ENCODE measurements at regions not wholly inside any gene's neighbourhood (a gene's known extent, or its start where the extent isn't known, plus 50 kb on each side); places are given as distances from the start of the nearest gene placed in this dataset.

DNA sequence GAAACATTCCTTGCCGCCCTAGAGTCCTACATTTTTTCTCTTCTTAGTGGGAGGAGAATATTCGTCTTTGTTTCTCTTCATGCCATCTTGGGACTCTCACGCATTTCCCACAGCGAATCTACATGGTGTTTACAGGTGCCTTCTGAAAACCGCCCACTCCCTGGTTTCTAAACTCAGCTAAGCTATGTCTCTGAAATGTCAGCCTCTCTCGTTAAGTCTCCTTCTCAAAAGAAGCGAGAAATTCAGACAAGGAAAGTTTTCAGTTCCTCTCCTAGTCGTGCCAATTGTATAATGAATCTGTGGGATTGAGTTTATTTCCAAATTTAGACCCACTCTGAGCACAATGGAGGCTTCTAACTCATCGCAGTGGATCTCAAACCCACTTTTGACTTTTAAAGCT, 186.8 kb upstream of the NFIB start (continued):
- TF ChIP-seq, protein P1, sequence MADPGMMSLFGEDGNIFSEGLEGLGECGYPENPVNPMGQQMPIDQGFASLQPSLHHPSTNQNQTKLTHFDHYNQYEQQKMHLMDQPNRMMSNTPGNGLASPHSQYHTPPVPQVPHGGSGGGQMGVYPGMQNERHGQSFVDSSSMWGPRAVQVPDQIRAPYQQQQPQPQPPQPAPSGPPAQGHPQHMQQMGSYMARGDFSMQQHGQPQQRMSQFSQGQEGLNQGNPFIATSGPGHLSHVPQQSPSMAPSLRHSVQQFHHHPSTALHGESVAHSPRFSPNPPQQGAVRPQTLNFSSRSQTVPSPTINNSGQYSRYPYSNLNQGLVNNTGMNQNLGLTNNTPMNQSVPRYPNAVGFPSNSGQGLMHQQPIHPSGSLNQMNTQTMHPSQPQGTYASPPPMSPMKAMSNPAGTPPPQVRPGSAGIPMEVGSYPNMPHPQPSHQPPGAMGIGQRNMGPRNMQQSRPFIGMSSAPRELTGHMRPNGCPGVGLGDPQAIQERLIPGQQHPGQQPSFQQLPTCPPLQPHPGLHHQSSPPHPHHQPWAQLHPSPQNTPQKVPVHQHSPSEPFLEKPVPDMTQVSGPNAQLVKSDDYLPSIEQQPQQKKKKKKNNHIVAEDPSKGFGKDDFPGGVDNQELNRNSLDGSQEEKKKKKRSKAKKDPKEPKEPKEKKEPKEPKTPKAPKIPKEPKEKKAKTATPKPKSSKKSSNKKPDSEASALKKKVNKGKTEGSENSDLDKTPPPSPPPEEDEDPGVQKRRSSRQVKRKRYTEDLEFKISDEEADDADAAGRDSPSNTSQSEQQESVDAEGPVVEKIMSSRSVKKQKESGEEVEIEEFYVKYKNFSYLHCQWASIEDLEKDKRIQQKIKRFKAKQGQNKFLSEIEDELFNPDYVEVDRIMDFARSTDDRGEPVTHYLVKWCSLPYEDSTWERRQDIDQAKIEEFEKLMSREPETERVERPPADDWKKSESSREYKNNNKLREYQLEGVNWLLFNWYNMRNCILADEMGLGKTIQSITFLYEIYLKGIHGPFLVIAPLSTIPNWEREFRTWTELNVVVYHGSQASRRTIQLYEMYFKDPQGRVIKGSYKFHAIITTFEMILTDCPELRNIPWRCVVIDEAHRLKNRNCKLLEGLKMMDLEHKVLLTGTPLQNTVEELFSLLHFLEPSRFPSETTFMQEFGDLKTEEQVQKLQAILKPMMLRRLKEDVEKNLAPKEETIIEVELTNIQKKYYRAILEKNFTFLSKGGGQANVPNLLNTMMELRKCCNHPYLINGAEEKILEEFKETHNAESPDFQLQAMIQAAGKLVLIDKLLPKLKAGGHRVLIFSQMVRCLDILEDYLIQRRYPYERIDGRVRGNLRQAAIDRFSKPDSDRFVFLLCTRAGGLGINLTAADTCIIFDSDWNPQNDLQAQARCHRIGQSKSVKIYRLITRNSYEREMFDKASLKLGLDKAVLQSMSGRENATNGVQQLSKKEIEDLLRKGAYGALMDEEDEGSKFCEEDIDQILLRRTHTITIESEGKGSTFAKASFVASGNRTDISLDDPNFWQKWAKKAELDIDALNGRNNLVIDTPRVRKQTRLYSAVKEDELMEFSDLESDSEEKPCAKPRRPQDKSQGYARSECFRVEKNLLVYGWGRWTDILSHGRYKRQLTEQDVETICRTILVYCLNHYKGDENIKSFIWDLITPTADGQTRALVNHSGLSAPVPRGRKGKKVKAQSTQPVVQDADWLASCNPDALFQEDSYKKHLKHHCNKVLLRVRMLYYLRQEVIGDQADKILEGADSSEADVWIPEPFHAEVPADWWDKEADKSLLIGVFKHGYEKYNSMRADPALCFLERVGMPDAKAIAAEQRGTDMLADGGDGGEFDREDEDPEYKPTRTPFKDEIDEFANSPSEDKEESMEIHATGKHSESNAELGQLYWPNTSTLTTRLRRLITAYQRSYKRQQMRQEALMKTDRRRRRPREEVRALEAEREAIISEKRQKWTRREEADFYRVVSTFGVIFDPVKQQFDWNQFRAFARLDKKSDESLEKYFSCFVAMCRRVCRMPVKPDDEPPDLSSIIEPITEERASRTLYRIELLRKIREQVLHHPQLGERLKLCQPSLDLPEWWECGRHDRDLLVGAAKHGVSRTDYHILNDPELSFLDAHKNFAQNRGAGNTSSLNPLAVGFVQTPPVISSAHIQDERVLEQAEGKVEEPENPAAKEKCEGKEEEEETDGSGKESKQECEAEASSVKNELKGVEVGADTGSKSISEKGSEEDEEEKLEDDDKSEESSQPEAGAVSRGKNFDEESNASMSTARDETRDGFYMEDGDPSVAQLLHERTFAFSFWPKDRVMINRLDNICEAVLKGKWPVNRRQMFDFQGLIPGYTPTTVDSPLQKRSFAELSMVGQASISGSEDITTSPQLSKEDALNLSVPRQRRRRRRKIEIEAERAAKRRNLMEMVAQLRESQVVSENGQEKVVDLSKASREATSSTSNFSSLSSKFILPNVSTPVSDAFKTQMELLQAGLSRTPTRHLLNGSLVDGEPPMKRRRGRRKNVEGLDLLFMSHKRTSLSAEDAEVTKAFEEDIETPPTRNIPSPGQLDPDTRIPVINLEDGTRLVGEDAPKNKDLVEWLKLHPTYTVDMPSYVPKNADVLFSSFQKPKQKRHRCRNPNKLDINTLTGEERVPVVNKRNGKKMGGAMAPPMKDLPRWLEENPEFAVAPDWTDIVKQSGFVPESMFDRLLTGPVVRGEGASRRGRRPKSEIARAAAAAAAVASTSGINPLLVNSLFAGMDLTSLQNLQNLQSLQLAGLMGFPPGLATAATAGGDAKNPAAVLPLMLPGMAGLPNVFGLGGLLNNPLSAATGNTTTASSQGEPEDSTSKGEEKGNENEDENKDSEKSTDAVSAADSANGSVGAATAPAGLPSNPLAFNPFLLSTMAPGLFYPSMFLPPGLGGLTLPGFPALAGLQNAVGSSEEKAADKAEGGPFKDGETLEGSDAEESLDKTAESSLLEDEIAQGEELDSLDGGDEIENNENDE (IDR thresholded peaks at IDR 0.05; ENCODE audit: insufficient replicate concordance, low read length): no peak
- TF ChIP-seq NANOG (IDR thresholded peaks at IDR 0.05; ENCODE audit: insufficient read depth, low read depth, low read length, poor library complexity, severe bottlenecking) (no peak), CTBP2 (IDR thresholded peaks at IDR 0.05; ENCODE audit: borderline replicate concordance, insufficient read depth, insufficient read length, low read length) (no peak)
